HG03442 (cell line): ENCODE measurements at regions not wholly inside any gene's neighbourhood (a gene's known extent, or its start where the extent isn't known, plus 50 kb on each side); places are given as distances from the start of the nearest gene placed in this dataset.
"Not testable (repeated sequence)": the region's sequence is repeated elsewhere in the genome, so short reads cannot be mapped to it uniquely, and the experiment has no call there.

Experiments used
- ATAC-seq: cut with Tn5 transposase; IDR thresholded peaks from one replicate; pipeline ENCODE4 v1.9.1; 2021; ENCODE audit warnings: mild to moderate bottlenecking, moderate library complexity; ENCODE audit not compliant: unreplicated experiment

DNA sequence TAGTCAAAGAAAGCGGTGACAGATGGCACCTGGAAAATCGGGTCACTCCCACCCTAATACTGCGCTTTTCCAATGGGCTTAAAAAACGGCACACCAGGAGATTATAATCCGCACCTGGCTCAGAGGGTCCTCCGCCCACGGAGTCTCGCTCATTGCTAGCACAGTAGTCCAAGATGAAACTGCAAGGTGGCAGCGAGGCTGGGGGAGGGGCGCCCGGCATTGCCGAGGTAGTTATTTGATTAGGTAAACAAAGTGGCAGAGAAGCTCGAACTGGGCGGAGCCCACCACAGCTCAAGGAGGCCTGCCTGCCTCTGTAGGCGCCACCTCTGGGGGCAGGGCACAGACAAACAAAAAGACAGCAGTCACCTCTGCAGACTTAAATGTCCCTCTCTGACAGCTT is 521.1 kb downstream of the ETNK1 start:
- ATAC-seq = not testable (repeated sequence)

DNA sequence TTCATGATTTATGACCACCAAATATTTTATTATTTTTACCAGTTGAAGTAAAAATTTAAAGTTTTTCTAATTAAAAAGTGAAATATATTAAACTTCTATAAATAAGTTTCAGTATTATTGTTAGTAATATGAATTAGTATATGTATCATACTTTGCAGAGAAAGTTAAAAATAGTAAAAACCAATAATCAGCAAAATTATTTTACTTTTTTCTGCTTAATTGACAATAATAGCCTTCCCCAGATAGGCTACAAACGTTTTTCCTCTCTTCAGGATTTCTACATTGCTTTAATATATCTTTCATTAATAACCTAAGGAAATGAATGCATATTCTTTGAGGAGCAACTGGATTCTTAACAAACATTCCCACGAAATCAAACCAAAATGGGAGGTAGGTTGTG is 543.5 kb downstream of the ETNK1 start:
- no peak for ATAC-seq

DNA sequence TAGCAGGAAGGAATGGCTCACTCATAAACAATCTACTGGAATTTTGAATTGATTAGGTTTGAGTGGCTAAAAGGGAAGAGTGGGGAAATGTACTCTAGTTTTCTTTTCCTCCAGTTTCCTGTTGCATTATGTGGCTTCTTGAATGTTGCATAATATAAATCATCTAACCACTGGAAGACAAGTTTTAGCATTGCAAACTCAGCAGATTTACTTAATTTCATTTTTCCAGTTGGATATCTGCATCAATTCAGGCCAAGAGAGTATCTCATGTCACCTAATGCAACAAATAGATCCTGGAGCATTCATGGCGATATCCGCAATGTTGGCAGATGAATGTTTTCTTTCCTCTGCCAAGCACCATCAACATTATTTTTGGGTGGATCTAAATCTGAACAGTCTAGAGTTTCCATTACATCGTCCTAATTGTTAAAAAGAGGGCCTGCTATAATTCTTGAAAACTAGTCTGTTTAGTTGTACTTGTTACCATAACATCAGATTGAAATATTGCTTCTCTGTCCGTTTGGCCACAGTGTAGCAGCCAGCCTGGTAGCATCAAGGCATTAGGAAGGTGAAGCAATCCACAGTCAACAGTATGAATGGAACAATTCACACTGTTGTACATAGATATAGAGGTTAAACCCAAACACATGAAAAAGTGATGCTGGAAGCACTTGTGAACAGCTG is 544.2 kb downstream of the ETNK1 start:
- ATAC-seq = no peak

DNA sequence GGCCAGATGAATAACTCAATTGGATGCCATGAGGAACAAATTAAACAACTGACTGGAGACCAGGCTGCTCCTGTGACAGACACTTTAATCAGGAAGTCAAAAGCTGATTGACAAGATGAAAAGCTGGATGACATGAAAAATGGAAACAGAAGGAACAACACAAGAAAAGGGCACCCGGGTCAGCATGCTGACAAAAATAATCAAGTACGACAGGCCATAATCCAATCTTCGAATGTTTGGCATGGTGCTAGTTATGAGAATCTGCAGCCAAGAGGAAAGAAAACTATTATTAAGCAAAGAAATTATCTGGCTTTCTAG is 544.7 kb downstream of the ETNK1 start:
- ATAC-seq = no peak

DNA sequence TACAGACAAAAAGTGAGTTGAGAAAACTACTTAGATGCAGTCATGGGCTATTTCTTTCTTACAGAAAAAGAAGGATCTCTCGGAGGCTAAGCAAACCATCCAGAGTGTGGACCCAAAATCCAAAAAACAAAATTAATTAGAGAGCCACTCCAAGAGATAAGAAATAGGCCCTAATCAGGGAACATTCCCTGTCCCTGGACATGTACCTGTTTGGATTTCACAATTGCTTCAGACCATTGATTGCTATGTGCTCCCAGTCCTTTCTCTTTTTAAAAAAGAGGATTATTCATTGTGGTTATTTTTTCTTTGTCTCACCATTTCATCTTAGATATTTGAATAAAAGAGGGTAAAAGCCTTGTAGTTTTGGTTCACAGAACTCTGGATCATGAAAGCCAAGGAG is 549.9 kb downstream of the ETNK1 start:
- ATAC-seq = no peak

DNA sequence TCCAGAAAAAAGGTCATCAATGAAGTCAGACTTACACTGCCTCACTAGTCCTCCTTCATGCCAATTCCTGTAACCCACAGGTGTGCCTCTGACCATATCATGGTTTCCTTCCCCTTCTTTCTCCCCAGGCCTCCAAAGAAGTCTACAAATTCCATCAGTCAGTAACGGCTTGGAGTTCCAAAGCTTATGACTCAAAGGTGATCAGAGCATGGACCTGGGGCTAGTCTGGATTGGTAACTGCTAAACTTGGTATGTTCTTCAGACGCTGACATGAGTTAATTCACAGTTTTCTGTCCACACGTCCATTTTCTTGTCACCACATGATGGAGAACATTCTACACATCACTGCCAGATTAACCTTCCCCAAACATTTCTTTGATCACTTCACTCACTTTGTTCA is 560.4 kb downstream of the ETNK1 start:
- no peak for ATAC-seq

DNA sequence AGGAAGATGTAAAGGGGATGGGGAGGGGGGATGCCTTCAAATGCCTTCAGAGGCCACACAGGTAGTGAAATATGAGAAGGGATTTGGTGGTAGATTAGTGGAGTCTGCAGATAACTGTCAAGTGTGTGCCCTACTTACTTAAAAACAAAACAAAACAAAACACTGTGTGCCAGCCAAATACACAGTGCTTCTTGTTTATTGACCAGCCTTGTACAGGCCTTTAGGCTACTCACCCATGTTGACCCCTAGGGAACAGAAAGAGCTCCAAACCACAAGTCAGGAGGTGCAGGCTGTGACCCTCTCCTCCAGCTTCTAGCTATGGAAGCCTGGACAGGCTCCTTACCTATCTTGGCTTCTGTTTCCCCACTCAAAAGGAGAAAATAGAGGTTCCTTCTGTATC is 562.0 kb downstream of the ETNK1 start:
- no peak for ATAC-seq

DNA sequence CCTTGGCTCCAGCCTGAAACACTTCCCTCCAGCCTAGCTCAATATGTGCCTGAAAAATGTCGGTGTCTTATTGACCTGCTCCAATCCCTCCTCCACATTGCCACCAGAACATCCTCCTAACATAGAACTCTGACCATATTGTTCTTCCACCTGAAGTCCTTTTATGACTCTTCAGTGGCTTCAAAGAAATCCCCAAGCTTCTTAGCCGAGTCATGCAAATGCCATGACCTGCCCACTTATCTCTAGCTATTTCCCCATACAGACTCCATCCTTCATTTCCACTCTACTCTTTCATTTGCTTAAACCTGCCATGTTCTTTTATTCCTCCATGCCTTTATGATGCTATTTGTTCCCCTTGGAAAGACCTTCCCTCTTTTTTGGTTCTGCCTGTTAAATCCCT is 568.6 kb downstream of the ETNK1 start:
- no peak for ATAC-seq

DNA sequence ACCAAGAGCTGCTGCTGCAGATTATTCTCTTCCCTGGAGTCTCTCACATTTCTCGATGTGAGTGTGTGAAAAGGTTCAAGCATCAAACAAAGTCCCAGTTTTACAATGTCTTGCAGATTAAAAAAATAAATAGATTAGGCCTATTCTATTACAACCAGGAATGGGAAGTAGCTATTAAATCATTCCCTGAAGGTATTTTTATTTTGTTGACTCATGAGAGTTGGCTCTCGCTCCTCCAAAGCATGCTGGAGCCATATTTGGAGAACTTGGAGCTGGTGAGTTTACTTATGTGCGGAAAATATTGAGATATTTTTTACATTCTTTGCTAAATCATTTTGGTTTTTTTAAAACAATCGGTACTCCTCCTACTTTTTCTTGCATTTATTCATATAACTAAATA is 572.3 kb downstream of the ETNK1 start:
- no peak for ATAC-seq

DNA sequence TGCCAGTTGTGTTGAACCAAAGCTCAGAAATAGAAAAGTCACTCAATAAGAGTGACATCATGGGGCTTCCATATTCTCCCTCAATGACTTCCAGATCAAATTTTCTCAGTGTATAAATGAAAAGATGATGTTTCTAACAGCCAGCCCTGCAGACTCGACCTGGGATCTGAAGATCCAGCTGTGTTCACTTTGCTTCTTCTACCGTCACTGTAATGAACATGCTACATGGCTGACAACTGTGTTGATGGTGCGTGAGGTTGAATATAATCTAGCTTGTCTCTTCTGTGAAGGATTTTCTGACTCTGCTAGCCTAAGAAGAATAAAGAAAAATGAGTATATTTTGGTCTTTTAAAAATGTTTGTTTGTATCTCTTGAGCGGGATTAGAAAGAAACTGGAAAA is 577.8 kb downstream of the ETNK1 start:
- ATAC-seq = no peak

DNA sequence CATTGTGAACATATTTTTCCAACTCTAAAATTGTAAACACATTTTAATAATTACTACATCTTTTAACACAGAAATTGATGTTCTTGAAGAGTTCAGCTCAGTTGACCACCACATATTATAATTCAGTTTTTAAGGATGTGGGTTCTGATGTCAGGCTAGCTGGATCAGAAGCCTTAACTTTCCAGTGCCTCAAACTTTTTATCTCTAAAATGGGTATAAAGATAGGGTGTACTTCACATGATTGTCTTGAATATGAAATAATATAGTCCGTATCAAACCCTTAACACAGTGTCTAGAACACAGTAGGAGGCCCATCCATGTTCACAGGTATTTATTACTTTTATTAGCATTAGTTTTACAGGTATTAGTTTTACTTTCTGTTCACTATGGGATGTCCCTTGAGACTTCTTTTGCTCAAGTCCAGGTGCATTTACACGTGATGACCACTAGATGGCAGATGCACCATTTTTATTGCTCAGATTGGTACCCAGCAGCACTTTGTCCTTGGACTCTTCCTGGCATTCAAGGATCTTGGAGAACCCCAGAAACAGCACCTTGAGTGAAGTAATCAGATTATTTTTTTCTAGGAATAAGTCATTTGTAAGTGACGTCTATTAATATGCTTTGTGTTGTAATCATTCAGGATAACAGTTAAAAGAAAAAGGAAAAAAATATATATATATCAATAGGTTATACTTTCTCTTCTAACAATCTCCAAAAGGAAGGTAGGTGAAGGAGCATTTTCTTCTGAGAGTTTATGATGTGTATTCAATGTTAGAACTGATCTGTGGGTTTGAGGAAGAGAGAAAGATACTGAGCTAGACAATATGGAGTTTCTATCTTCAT is 580.2 kb downstream of the ETNK1 start:
- ATAC-seq = peak; percentile 78

DNA sequence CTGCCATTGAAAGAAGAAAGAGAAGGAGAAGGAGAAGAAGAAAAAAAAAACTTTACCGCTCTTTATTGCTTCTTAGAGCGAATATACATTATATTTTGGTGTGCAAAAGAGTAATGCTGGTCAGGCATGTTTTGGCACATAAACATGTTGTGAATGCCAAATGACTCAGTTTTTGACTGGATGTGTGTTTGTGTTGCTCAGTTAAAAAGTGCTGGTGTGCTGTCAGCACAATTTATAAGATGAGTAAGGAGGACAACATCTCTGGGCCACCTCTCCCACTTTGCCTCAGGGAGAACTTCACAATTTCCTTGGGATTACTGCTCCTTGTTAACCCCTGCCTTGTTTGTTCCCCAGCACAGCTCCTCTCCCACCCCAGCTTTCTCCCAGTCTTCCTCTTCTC is 584.8 kb downstream of the ETNK1 start:
- no peak for ATAC-seq

DNA sequence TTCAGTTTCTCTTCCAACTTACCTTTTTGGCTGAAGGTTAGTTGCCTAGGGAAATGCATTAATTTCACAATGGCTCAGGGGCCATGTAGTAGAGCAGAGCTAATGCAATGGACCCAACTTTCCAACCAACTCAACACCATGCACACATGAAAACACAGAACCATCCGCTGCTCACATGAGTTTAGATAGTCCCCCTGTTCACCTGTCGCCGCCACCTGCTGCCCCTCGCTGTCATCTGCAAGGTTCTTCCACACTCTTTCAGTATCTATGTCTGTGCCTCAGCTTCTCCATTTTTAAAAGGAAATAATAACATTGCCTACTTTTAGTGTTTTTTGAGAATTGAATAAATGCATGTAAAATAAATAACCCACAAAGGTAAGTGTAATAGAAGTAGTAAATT is 585.6 kb downstream of the ETNK1 start:
- no peak for ATAC-seq

DNA sequence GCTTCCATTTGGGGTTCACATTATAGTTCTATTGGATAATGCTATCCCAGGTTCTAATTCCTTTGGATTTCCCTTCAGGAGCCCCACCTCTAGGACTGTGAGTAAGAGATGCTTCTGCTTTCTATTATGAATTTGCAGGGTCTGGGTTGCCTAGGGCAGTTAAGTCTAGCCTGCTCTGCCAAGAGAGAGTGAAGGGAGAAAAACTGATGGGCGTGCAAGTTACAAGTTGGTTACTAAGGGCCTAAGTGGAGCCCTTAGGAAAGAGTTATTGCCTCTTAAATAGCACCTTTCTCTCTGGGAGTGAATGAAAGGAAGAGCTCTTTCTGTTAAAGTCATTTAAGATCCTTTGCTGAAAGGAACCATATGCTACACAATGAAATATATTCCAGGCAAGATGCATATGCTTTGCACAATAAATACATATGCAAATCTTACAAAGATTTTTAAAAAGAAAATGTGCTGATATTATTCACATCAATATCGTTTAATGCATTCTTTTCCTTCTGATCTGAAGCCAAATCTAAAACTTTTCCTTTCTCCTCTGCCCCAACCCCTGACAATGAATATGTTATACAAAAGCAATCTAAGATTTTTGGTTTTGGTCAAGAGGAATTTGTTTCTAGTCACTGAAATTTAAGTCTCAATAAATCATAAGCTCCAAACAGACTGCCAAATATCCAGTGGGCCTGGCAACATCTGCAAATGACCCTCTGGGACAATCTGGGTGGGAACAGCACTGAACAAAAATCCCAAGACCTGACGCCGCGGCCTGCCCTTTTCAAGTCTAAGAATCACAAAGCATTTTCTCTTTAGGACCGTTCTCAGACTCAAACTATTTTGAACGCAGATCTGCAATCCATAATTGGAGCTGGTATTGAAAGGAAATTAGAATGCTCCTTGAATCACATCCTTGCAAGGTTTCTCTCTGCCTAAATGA is 586.7 kb downstream of the ETNK1 start:
- no peak for ATAC-seq

DNA sequence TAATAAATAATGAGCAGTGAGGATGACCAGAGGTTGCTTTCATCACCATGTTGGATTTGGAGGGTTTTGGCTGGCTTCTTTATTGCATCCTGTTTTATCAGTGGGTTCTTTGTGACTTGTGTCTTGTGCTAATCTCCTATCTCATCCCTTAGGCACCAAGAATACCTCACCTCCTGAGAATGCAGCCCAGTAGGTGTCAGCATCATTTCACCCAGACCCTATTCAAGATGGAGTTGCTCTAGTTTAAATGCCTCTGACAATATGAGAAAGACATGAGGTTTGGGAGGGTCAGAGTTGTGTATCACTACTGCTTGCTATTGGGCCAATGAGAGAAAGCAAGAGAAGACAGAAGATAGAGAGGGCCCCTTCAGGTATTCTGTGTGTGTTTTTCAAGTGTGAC is 592.2 kb downstream of the ETNK1 start:
- no peak for ATAC-seq

DNA sequence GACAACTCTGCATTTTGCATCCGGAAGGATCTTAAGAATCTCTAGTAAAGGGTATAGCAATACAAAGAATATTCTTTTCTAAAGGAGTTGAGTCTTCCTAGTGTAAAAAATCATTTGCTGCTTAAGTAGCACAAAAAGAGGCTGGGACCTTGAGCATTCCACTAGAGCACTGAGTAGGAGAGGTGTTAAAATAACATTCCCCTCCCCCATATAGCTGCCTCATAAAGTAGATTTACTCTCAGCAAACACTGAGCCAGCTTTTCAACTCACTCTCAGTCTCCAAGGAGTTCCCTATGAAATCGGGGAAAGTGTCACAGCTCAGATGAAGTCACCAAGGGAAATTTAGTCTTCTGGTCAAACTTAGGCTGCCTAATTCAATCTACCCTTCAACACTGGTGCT is 592.7 kb downstream of the ETNK1 start:
- ATAC-seq = no peak

DNA sequence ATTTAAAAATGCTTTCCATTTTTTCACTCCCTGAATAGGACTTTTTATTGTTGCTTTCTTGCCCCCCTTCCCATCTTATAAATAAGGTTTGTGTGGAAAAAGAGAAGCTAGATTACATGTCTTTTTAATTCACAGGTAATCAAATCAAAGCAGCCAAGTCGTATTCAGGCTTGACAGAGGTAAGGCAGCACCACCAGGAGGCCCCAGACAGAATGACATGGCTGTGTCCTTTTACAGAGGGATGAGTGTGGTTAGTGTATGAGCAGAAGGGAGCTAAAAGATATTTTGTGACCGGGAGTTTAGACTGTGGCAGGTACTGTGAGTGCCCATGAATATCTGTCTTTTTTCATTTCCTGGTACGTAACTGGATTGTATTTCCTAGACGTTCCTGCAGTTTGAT is 596.1 kb downstream of the ETNK1 start:
- no peak for ATAC-seq

DNA sequence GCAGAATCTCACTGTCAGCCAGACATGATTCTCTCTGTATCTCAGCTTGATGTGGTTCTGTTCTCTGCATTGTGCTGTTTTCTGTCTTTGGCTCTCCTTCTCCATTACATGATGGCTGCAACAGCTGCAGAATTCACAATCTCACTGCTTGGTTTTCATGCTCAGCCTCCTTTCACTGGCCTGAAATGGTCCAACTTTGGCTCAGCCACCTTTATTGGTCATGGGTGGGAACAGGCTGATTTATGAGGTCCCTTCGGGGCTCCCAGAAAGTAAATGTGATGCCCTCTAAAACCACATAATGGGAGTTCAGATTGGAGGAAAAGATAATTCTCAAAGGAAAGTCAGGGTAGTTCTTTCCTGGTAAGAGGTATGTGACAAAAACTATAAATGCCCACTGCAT is 597.0 kb downstream of the ETNK1 start:
- ATAC-seq = no peak

DNA sequence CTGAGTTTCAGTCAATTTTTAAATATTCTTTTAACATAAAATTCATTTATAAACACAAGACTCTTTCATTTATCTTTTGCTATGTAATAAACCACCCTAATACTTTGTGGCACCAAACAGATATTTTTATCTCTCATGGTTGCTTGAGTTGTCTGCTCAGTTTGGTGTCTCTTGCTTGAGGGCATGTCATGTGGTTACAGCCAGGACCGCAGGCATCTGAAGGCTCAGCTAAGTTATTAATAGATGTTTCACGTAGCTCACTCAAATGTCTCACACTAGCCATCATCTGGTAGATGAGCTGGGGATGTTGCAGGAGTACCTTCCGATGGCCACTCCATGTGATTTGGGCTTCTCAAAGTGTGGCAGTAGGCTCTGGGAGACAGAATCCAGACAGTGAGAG is 597.8 kb downstream of the ETNK1 start:
- no peak for ATAC-seq

DNA sequence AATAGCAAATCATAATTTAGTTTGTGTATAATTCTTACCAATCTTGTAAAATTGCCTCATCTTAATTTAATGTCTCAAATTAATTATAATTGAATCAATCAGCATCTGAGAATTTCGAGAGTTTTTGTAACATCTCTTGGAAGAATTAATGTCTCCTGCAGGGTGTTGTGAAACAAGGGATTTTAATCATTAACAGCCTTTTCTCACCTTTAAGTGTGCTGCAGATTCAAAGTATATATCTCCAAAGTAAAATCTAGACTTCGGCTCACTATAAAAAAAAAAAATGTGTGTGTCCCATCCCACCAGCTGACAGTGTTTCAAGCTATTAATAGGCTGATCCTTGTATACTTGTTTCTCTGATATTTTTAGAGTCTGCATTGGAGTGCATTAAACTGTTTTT is 603.1 kb downstream of the ETNK1 start:
- no peak for ATAC-seq

DNA sequence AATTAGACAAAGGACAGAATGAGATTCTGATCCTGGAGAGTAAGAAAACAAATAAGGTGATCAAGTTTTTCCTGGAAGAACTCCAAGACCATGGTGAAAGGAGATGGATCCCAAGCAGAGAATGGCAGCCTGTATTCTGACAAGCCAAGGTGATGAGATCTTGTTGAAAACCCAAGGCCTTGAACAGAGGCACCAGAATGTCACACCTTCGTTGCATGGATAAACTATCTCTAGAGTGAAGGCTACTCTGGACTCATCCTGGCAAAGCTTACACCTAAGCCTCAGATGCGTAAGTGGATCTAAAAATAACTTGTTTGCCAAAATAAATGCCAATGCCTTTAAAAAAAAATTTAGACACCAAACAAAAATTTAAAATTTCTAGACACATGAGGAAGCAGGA is 605.9 kb downstream of the ETNK1 start:
- no peak for ATAC-seq
